PC-9 (cell line): ENCODE measurements at regions not wholly inside any gene's neighbourhood (a gene's known extent, or its start where the extent isn't known, plus 50 kb on each side); places are given as distances from the start of the nearest gene placed in this dataset.

Experiments used
- EZH2 ChIP-seq: fragments of 200-600 bp; sonication (generic); IDR thresholded peaks from 2 replicates; pipeline ENCODE4 v1.8.0; 2017; ENCODE audit warnings: antibody characterized with exemption, low read depth
- TF ChIP-seq, protein P1 (sequence below): fragments of 200-600 bp; sonication (generic); conservative IDR thresholded peaks from 2 replicates; pipeline ENCODE4 v1.6.1; 2017; ENCODE audit warnings: mixed run types, antibody characterized with exemption, mild to moderate bottlenecking, moderate library complexity

DNA sequence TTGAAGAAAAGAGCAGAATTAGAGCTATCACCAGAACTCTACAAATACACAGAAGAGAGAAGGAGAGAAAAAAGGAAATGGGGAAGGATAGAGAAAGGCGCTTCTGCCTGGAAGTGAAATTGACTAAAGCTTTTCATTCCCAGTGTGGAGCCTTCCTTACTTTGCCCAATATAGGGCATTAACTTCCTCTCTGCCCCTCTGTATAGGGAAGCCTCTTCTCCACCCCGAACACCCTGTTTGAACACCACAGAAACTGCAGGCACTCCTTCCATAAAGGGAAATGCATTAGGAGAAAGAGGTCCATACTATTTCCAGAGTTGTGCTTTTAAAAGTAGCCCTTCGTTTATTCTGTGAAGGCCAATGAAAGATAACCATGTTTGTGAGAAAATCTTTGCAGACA, 248.5 kb downstream of the RAP2B start:
- TF ChIP-seq, protein P1, sequence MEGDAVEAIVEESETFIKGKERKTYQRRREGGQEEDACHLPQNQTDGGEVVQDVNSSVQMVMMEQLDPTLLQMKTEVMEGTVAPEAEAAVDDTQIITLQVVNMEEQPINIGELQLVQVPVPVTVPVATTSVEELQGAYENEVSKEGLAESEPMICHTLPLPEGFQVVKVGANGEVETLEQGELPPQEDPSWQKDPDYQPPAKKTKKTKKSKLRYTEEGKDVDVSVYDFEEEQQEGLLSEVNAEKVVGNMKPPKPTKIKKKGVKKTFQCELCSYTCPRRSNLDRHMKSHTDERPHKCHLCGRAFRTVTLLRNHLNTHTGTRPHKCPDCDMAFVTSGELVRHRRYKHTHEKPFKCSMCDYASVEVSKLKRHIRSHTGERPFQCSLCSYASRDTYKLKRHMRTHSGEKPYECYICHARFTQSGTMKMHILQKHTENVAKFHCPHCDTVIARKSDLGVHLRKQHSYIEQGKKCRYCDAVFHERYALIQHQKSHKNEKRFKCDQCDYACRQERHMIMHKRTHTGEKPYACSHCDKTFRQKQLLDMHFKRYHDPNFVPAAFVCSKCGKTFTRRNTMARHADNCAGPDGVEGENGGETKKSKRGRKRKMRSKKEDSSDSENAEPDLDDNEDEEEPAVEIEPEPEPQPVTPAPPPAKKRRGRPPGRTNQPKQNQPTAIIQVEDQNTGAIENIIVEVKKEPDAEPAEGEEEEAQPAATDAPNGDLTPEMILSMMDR, result no peak
- no peak for TF ChIP-seq EZH2
